ENCODE measurements at regions not wholly inside any gene's neighbourhood (a gene's known extent, or its start where the extent isn't known, plus 50 kb on each side); places are given as distances from the start of the nearest gene placed in this dataset.

DNA sequence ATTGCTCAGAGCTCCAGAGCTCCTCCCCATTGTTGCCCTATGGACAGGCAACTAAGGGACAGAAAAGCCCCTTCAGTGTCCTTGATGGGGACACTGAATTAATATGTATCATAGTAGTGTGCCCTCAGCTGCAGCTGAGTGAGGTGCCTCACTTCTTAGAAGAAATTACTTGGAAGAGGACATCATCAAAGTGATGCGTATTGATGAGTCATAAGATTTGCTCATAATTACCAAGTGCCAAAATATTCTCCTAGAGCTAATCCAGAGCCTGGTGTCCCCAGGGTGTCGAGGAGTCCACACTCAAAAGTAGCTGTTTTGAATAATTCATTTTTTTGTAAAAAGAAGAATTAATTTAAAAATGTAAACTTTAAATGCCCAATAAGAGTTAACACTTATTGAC is 200.7 kb upstream of the SEMA6D start:
- no peak for TF ChIP-seq POLR2A (IDR thresholded peaks at IDR 0.05; ENCODE audit: borderline replicate concordance, extremely low read depth, insufficient read depth, insufficient read length)
- no peak for TF ChIP-seq RAD21 (IDR thresholded peaks at IDR 0.05; ENCODE audit: low read depth)
- TF ChIP-seq, protein P1, sequence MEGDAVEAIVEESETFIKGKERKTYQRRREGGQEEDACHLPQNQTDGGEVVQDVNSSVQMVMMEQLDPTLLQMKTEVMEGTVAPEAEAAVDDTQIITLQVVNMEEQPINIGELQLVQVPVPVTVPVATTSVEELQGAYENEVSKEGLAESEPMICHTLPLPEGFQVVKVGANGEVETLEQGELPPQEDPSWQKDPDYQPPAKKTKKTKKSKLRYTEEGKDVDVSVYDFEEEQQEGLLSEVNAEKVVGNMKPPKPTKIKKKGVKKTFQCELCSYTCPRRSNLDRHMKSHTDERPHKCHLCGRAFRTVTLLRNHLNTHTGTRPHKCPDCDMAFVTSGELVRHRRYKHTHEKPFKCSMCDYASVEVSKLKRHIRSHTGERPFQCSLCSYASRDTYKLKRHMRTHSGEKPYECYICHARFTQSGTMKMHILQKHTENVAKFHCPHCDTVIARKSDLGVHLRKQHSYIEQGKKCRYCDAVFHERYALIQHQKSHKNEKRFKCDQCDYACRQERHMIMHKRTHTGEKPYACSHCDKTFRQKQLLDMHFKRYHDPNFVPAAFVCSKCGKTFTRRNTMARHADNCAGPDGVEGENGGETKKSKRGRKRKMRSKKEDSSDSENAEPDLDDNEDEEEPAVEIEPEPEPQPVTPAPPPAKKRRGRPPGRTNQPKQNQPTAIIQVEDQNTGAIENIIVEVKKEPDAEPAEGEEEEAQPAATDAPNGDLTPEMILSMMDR (IDR thresholded peaks at IDR 0.05 in 2 of 3, conservative IDR thresholded peaks at IDR 0.05 in 1 of 3; ENCODE audit: borderline replicate concordance in 1 of 3, insufficient read depth in 1 of 3, low read depth in 2 of 3, low read length in 2 of 3), result no peak
- TF ChIP-seq EZH2 (IDR thresholded peaks at IDR 0.05), result no peak
- TF ChIP-seq POLR2AphosphoS5 (IDR thresholded peaks at IDR 0.05; ENCODE audit: low read depth, low read length), result no peak
- no peak for TF ChIP-seq ZFX (IDR thresholded peaks at IDR 0.05)
- no peak for TF ChIP-seq JUND (IDR thresholded peaks at IDR 0.05)
- TF ChIP-seq SRF (IDR thresholded peaks at IDR 0.05; ENCODE audit: low read depth), result no peak
- TF ChIP-seq ELF1 (IDR thresholded peaks at IDR 0.05; ENCODE audit: borderline replicate concordance, low read depth), result no peak
- no peak for TF ChIP-seq EZH2phosphoT487 (IDR thresholded peaks at IDR 0.05; ENCODE audit: borderline replicate concordance)
- TF ChIP-seq EGR1 (IDR thresholded peaks at IDR 0.05; ENCODE audit: low read depth), result no peak
- no peak for TF ChIP-seq SP1 (IDR thresholded peaks at IDR 0.05; ENCODE audit: low read depth)
- TF ChIP-seq, protein P2, sequence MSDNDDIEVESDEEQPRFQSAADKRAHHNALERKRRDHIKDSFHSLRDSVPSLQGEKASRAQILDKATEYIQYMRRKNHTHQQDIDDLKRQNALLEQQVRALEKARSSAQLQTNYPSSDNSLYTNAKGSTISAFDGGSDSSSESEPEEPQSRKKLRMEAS (IDR thresholded peaks at IDR 0.05), result no peak
- TF ChIP-seq SIN3A (IDR thresholded peaks at IDR 0.05; ENCODE audit: low read depth), result no peak

Data from HCT116 (cell line).